BJ (cell line): ENCODE measurements at regions not wholly inside any gene's neighbourhood (a gene's known extent, or its start where the extent isn't known, plus 50 kb on each side); places are given as distances from the start of the nearest gene placed in this dataset.

Experiments
- CTCF ChIA-PET: fragments of 350-600 bp; formaldehyde crosslinking; extraction: SDS; loops from one replicate; lab custom pipeline; 2021; ENCODE audit warnings: antibody characterized with exemption, inconsistent platforms; lab: Yijun Ruan, JAX
- POLR2A ChIA-PET: fragments of 300-600 bp; sonication (Branson Sonifier 250); formaldehyde crosslinking; extraction: SDS; loops from one replicate; lab custom pipeline; 2021; ENCODE audit warnings: antibody characterized with exemption; lab: Charles Lee
- DNase-seq: peaks from one replicate; pipeline ENCODE4 v3.0.0-alpha.2; 2011; ENCODE audit warnings: low read depth
- H3K27me3 ChIP-seq: 2 replicates; pipeline ENCODE4 v1.6.0; 2011; ENCODE audit warnings: low read length; ENCODE audit not compliant: control insufficient read depth, insufficient read depth
- H3K36me3 ChIP-seq: 2 replicates; pipeline ENCODE4 v1.5.1; 2011; ENCODE audit warnings: low read length; ENCODE audit not compliant: control insufficient read depth, insufficient read depth
- H3K4me3 ChIP-seq: 2 replicates; pipeline ENCODE4 v1.5.1; 2011; ENCODE audit warnings: low read depth, mild to moderate bottlenecking, control low read depth, low read length
- TF ChIP-seq, protein P1 (sequence below): IDR thresholded peaks from 2 replicates; pipeline ENCODE4 v1.5.1; 2011; ENCODE audit warnings: low read depth, mild to moderate bottlenecking, control low read depth, inconsistent platforms, low read length, moderate library complexity; ENCODE audit not compliant: insufficient read depth

- Histone ChIP-seq H3K36me3 (no peaks in the 10 kb centered on the region), H3K4me3 (no peak overlapping the region), H3K27me3 (no peaks in the 10 kb centered on the region)
- DNase-seq, result no peak
- CTCF ChIA-PET, result interaction anchor here (1.0 kb wide), 1 partner anchor 11 kb away, joined by 3 read pairs; no protein-coding TSS in a partner anchor
- POLR2A ChIA-PET, result interaction anchor here (0.6 kb wide), 1 partner anchor 40 kb away, joined by 3 read pairs; no protein-coding TSS in a partner anchor
- TF ChIP-seq, protein P1, sequence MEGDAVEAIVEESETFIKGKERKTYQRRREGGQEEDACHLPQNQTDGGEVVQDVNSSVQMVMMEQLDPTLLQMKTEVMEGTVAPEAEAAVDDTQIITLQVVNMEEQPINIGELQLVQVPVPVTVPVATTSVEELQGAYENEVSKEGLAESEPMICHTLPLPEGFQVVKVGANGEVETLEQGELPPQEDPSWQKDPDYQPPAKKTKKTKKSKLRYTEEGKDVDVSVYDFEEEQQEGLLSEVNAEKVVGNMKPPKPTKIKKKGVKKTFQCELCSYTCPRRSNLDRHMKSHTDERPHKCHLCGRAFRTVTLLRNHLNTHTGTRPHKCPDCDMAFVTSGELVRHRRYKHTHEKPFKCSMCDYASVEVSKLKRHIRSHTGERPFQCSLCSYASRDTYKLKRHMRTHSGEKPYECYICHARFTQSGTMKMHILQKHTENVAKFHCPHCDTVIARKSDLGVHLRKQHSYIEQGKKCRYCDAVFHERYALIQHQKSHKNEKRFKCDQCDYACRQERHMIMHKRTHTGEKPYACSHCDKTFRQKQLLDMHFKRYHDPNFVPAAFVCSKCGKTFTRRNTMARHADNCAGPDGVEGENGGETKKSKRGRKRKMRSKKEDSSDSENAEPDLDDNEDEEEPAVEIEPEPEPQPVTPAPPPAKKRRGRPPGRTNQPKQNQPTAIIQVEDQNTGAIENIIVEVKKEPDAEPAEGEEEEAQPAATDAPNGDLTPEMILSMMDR, result no peak
Measured at GRCh38 chr4:79083406-79084010, 144.3 kb upstream of the PAQR3 start.

GRCh38 chr4:79082997-79083396, 143.8 kb upstream of the PAQR3 start:
- Histone ChIP-seq H3K36me3 (no peaks in the 10 kb centered on the region), H3K4me3 (no peak overlapping the region), H3K27me3 (no peaks in the 10 kb centered on the region)
- ChIA-PET CTCF (interaction anchor here (1.0 kb wide), 1 partner anchor 10 kb away, joined by 3 read pairs; no protein-coding TSS in a partner anchor), POLR2A (no interaction called here)
- TF ChIP-seq, protein P1, result no peak
- no peak for DNase-seq

DNA sequence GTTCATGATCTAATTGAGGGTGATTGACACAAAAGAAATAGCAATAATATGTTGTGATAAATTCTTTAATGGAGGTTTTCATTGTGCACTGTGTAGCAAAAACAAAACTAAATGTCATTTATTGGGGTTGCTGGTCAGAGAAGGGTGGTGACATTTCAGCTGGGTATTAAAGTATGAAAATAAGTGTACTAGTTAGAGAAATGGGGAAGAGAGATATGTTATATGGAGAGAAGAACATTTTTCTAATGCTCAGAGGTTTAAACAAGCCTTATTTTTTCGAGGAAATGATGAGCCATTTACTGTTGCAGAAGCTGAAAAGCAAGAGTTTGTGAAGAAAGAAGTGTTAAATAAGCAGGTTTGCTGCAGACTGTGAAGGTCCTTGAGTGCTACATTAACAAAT, 142.7 kb upstream of the PAQR3 start:
- H3K36me3 ChIP-seq, result no peaks in the 10 kb centered on the region
- TF ChIP-seq, protein P1, result no peak
- DNase-seq, result no peak
- no peaks in the 10 kb centered on the region for H3K27me3 ChIP-seq
- POLR2A ChIA-PET, result no interaction called here
- CTCF ChIA-PET, result no interaction called here
- H3K4me3 ChIP-seq, result no peak overlapping the region

DNA sequence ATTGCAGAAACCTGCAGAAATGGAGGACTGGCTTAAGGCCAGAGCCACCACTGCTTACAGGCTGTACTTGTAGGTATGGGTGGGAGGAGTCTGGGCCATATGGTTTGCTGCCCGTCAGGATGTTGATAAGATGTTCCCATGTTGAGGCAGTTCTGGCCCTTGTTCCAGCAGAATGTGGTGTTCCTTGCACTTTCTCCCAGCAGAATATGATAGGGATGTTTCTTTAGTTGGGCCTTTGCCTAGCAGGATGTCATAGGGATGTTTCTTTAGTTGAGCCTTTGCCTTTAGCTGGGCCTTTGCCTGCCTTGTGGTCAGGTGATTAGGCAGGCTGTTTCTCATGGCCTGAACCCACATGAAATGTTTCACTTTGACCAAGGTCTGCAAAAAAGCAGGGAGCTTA, 139.1 kb upstream of the PAQR3 start:
- TF ChIP-seq, protein P1, result no peak
- ChIA-PET CTCF (no interaction called here), POLR2A (no interaction called here)
- H3K27me3 ChIP-seq, result no peaks in the 10 kb centered on the region
- H3K4me3 ChIP-seq, result no peak overlapping the region
- H3K36me3 ChIP-seq, result no peaks in the 10 kb centered on the region
- DNase-seq, result no peak

- TF ChIP-seq, protein P1, result no peak
- DNase-seq, result no peak
- no peak overlapping the region for H3K4me3 ChIP-seq
- H3K27me3 ChIP-seq, result no peaks in the 10 kb centered on the region
- ChIA-PET POLR2A (no interaction called here), CTCF (no interaction called here)
- no peaks in the 10 kb centered on the region for H3K36me3 ChIP-seq
Measured at GRCh38 chr4:79074040-79074439, 134.8 kb upstream of the PAQR3 start.
